Prostate gland (tissue), 2 donors: ENCODE measurements at regions not wholly inside any gene's neighbourhood (a gene's known extent, or its start where the extent isn't known, plus 50 kb on each side); places are given as distances from the start of the nearest gene placed in this dataset.

ENCODE experiments used
- POLR2AphosphoS5 ChIP-seq: sonication (generic); formaldehyde crosslinking; IDR thresholded peaks from one replicate; pipeline ENCODE4 v1.6.1; 2017; ENCODE audit warnings: antibody characterized with exemption
- TF ChIP-seq, protein P1 (sequence below), 4 experiments: fragments of 200-600 bp in 2 of 4; fragments of 450-650 bp in 2 of 4; sonication (generic) in 2 of 4; IDR thresholded peaks; 1 replicate in 3 of 4; 2 replicates in 1 of 4; pipeline ENCODE4 v1.5.1; 2016 to 2019; ENCODE audit warnings: antibody characterized with exemption in 4 of 4, mild to moderate bottlenecking in 2 of 4, moderate library complexity in 2 of 4

DNA sequence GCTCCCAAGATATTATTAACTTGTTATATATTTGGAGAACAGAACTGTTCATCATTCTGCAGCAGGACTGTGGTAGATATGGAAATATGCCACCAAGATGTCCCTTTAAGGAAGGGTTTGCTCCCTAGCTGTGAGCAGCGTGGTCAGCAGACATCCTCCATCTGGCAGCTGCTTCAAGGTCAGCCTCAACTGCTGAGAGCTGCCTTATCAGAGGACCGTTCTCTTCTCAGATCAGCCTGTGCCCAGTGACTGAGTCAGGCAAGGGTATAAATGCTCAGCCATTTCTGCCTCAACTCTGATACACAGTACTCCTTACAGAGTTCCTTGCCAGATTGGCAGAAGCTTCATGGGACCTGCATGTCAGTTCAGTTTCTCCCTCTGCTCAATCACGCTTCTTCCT lies 63.4 kb upstream of the MAGEB2 start:
- TF ChIP-seq, protein P1, sequence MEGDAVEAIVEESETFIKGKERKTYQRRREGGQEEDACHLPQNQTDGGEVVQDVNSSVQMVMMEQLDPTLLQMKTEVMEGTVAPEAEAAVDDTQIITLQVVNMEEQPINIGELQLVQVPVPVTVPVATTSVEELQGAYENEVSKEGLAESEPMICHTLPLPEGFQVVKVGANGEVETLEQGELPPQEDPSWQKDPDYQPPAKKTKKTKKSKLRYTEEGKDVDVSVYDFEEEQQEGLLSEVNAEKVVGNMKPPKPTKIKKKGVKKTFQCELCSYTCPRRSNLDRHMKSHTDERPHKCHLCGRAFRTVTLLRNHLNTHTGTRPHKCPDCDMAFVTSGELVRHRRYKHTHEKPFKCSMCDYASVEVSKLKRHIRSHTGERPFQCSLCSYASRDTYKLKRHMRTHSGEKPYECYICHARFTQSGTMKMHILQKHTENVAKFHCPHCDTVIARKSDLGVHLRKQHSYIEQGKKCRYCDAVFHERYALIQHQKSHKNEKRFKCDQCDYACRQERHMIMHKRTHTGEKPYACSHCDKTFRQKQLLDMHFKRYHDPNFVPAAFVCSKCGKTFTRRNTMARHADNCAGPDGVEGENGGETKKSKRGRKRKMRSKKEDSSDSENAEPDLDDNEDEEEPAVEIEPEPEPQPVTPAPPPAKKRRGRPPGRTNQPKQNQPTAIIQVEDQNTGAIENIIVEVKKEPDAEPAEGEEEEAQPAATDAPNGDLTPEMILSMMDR (IDR thresholded peaks at IDR 0.05) = no peak
- TF ChIP-seq POLR2AphosphoS5 = no peak
